ENCODE measurements at regions not wholly inside any gene's neighbourhood (a gene's known extent, or its start where the extent isn't known, plus 50 kb on each side); places are given as distances from the start of the nearest gene placed in this dataset.

- TF ChIP-seq CTCF (IDR thresholded peaks at IDR 0.05 in 4 of 5, conservative IDR thresholded peaks at IDR 0.05 in 1 of 5): no peak
- TF ChIP-seq POLR2A (IDR thresholded peaks at IDR 0.05): no peak
These were observed 580.7 kb upstream of the GJE1 start for GRCh38 chr6:141552031-141552430.
